A204.1 (cell line): ENCODE measurements at regions not wholly inside any gene's neighbourhood (a gene's known extent, or its start where the extent isn't known, plus 50 kb on each side); places are given as distances from the start of the nearest gene placed in this dataset.

Experiments
- FAIRE-seq: peaks from 2 replicates; lab custom pipeline; 2012; peaks lifted over from hg19 to GRCh38; lab: Jason Lieb, UNC

GRCh38 chr5:4319478-4320128, 724.0 kb downstream of the IRX1 start:
- no peak for FAIRE-seq

GRCh38 chr5:4330327-4330726, 734.7 kb downstream of the IRX1 start:
- no peak for FAIRE-seq

GRCh38 chr5:4335078-4335477, 739.4 kb downstream of the IRX1 start:
- no peak for FAIRE-seq

- FAIRE-seq: no peak
Measured at GRCh38 chr5:4337519-4337918, 741.9 kb downstream of the IRX1 start.

GRCh38 chr5:4339949-4340348, 744.3 kb downstream of the IRX1 start:
- FAIRE-seq: no peak

GRCh38 chr5:4345850-4346249, 750.2 kb downstream of the IRX1 start:
- FAIRE-seq: no peak

- no peak for FAIRE-seq
Measured at GRCh38 chr5:4348423-4348822, 752.8 kb downstream of the IRX1 start.

GRCh38 chr5:4348919-4349318, 753.3 kb downstream of the IRX1 start:
- FAIRE-seq: no peak

GRCh38 chr5:4356201-4356600, 760.6 kb downstream of the IRX1 start:
- no peak for FAIRE-seq

GRCh38 chr5:4359847-4360246, 764.2 kb downstream of the IRX1 start:
- FAIRE-seq: no peak

- no peak for FAIRE-seq
Measured at GRCh38 chr5:4361753-4362152, 766.1 kb downstream of the IRX1 start.

- FAIRE-seq: no peak
Measured at GRCh38 chr5:4362411-4362810, 766.8 kb downstream of the IRX1 start.

GRCh38 chr5:4363045-4363444, 767.4 kb downstream of the IRX1 start:
- FAIRE-seq: no peak

GRCh38 chr5:4366628-4367027, 771.0 kb downstream of the IRX1 start:
- FAIRE-seq: no peak

GRCh38 chr5:4370218-4370617, 769.9 kb upstream of the ADAMTS16 start:
- no peak for FAIRE-seq

- FAIRE-seq: no peak
Measured at GRCh38 chr5:4372481-4372880, 767.6 kb upstream of the ADAMTS16 start.

GRCh38 chr5:4373051-4373820, 766.9 kb upstream of the ADAMTS16 start:
- no peak for FAIRE-seq

GRCh38 chr5:4374866-4375265, 765.3 kb upstream of the ADAMTS16 start:
- FAIRE-seq: no peak

GRCh38 chr5:4375640-4376039, 764.5 kb upstream of the ADAMTS16 start:
- no peak for FAIRE-seq

- no peak for FAIRE-seq
Measured at GRCh38 chr5:4383102-4383501, 757.0 kb upstream of the ADAMTS16 start.

- no peak for FAIRE-seq
Measured at GRCh38 chr5:4383518-4384198, 756.5 kb upstream of the ADAMTS16 start.

- FAIRE-seq: no peak
Measured at GRCh38 chr5:4384649-4385048, 755.5 kb upstream of the ADAMTS16 start.

- no peak for FAIRE-seq
Measured at GRCh38 chr5:4386152-4386551, 754.0 kb upstream of the ADAMTS16 start.
